ENCODE measurements at regions not wholly inside any gene's neighbourhood (a gene's known extent, or its start where the extent isn't known, plus 50 kb on each side); places are given as distances from the start of the nearest gene placed in this dataset.

GRCh38 chr10:111551001-111551400, 474.2 kb downstream of the ADRA2A start (continued):
- TF ChIP-seq OVOL2 (CRISPR knock-in tag; IDR thresholded peaks at IDR 0.05; ENCODE audit: borderline replicate concordance) (no peak), TEAD1 (CRISPR knock-in tag; IDR thresholded peaks at IDR 0.05) (no peak), MLX (CRISPR knock-in tag; IDR thresholded peaks at IDR 0.05) (no peak)

GRCh38 chr10:111556666-111557065, 479.8 kb downstream of the ADRA2A start:
- Mint-ChIP-seq H3K27ac (no peak overlapping the region), H3K4me1 (peaks cover 19% of the 10 kb centered on the region), H3K4me3 (no peak overlapping the region), H3K27me3 (ENCODE audit: low read depth) (no peaks in the 10 kb centered on the region), H3K36me3 (no peaks in the 10 kb centered on the region), H3K9me3 (peaks cover 6% of the 10 kb centered on the region; the same call in 1 of the 2 replicates)
- POLR2A ChIA-PET: no interaction called here
- TF ChIP-seq E2F1 (CRISPR knock-in tag; IDR thresholded peaks at IDR 0.05) (no peak), NR2C2 (CRISPR knock-in tag; IDR thresholded peaks at IDR 0.05) (no peak), KAT7 (CRISPR knock-in tag; IDR thresholded peaks at IDR 0.05; ENCODE audit: borderline replicate concordance) (no peak), SP1 (CRISPR knock-in tag; conservative IDR thresholded peaks at IDR 0.05) (no peak), CREM (CRISPR knock-in tag; IDR thresholded peaks at IDR 0.05) (no peak), TEAD1 (CRISPR knock-in tag; IDR thresholded peaks at IDR 0.05) (no peak), CREB1 (CRISPR knock-in tag; IDR thresholded peaks at IDR 0.05) (no peak), ZNF512 (CRISPR knock-in tag; IDR thresholded peaks at IDR 0.05; ENCODE audit: borderline replicate concordance) (no peak), ARID4B (CRISPR knock-in tag; IDR thresholded peaks at IDR 0.05; ENCODE audit: borderline replicate concordance) (no peak)
- TF ChIP-seq, protein P1, sequence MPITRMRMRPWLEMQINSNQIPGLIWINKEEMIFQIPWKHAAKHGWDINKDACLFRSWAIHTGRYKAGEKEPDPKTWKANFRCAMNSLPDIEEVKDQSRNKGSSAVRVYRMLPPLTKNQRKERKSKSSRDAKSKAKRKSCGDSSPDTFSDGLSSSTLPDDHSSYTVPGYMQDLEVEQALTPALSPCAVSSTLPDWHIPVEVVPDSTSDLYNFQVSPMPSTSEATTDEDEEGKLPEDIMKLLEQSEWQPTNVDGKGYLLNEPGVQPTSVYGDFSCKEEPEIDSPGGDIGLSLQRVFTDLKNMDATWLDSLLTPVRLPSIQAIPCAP (CRISPR knock-in tag; IDR thresholded peaks at IDR 0.05): no peak
- TF ChIP-seq, protein P2, sequence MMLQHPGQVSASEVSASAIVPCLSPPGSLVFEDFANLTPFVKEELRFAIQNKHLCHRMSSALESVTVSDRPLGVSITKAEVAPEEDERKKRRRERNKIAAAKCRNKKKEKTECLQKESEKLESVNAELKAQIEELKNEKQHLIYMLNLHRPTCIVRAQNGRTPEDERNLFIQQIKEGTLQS (CRISPR knock-in tag; conservative IDR thresholded peaks at IDR 0.05): no peak
- TF ChIP-seq, protein P3, sequence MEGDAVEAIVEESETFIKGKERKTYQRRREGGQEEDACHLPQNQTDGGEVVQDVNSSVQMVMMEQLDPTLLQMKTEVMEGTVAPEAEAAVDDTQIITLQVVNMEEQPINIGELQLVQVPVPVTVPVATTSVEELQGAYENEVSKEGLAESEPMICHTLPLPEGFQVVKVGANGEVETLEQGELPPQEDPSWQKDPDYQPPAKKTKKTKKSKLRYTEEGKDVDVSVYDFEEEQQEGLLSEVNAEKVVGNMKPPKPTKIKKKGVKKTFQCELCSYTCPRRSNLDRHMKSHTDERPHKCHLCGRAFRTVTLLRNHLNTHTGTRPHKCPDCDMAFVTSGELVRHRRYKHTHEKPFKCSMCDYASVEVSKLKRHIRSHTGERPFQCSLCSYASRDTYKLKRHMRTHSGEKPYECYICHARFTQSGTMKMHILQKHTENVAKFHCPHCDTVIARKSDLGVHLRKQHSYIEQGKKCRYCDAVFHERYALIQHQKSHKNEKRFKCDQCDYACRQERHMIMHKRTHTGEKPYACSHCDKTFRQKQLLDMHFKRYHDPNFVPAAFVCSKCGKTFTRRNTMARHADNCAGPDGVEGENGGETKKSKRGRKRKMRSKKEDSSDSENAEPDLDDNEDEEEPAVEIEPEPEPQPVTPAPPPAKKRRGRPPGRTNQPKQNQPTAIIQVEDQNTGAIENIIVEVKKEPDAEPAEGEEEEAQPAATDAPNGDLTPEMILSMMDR (IDR thresholded peaks at IDR 0.05): no peak
- ATAC-seq (no peak), DNase-seq (ENCODE audit: low spot score) (no peak)
- CTCF ChIA-PET: no interaction called here

All from WTC11 (cell line).